Limb (tissue), 2 donors: ENCODE measurements at regions not wholly inside any gene's neighbourhood (a gene's known extent, or its start where the extent isn't known, plus 50 kb on each side); places are given as distances from the start of the nearest gene placed in this dataset.

Experiments
- DNase-seq, 2 donors: peaks; one replicate each; pipeline ENCODE4 v3.0.0-alpha.2; 2016; ENCODE audit errors: extremely low spot score in 2 of 2

DNA sequence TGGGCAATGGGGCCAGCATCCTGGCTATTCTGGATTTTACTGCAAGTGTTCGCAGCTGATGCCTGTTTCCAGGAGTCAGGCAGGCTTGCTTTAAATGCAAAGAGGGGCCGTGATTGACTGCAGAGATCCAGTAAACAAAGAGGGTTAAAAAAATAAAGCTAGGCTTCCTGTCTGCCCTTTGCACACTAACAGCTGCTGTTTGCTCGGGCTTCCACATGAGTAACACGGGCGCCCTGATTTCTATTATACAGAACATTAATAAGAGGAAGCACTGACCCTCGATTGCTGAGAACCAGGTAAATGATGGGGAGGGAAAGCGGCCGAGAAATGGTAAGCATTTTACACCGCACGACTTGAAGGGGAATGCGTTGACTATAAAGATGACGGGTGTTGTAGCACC is 254.2 kb upstream of the ZNF507 start:
- DNase-seq = no peak

- DNase-seq = no peak
Measured at GRCh38 chr19:32097011-32097410, 248.4 kb upstream of the ZNF507 start.

- DNase-seq = no peak
Measured at GRCh38 chr19:32097620-32098019, 247.8 kb upstream of the ZNF507 start.

DNA sequence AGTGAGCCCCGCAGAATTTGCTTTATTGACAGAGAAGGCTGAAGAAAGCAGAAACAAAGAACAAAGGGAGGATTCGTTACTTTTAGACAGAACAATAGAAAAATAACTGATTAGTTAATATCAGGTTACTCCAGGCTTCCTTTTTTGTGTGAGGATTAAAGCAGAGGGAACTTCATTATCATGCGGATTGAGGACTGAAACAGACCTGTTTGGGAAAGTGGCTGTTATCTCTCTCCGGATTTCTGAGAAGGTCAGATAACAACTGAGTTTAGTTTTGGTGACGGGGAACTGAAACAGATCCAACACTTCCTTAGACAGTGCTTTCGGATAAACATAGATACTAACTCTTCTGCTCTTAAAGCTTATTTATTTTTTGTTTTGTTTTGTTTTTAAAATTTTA is 246.4 kb upstream of the ZNF507 start:
- no peak for DNase-seq

- DNase-seq = no peak
Measured at GRCh38 chr19:32101206-32101605, 244.2 kb upstream of the ZNF507 start.

GRCh38 chr19:32103541-32103940 is 241.9 kb upstream of the ZNF507 start:
- DNase-seq = no peak

- DNase-seq = peak; percentile 33 to 57
Measured at GRCh38 chr19:32104153-32104849, 241.1 kb upstream of the ZNF507 start.

DNA sequence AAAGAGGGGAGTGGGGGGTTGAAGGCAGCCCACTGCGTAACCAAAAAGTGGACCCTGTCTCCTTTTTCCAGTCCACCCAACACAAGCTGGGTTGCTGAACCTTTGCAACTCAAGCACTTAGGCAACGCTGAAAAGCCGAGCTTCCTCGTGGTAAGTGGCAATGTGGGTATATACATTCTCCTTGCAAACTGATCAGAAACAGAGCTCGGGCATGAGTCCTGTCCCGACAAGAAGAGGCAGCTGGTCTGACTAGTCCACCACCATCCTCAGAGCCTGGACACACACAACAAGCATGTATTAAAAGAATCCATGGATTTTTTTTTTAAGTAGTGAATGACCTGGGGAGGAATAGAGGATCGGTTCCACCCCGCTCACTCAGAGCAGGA is 240.6 kb upstream of the ZNF507 start:
- no peak for DNase-seq

GRCh38 chr19:32105527-32106310 is 239.7 kb upstream of the ZNF507 start:
- peak in 1 of 2 donors; percentile 34 for DNase-seq

DNA sequence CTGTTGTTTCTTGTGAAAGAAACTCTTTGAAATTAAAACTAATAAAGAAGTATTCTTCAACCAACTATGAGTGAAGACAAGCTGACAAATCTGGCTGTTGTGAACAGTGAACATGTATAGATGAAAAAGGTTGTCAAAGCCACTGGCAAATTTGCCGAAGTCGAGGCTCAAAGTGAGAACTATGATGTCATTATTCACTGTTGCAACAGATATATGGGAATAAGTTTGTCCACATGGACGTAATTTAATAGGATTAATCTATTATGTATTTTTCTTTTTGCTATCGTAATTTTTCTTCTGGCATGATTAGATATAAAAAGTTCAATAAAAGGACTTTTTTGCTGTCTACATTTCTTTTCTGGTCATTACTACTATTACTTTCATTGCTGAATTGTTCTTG is 223.2 kb upstream of the ZNF507 start:
- no peak for DNase-seq

DNA sequence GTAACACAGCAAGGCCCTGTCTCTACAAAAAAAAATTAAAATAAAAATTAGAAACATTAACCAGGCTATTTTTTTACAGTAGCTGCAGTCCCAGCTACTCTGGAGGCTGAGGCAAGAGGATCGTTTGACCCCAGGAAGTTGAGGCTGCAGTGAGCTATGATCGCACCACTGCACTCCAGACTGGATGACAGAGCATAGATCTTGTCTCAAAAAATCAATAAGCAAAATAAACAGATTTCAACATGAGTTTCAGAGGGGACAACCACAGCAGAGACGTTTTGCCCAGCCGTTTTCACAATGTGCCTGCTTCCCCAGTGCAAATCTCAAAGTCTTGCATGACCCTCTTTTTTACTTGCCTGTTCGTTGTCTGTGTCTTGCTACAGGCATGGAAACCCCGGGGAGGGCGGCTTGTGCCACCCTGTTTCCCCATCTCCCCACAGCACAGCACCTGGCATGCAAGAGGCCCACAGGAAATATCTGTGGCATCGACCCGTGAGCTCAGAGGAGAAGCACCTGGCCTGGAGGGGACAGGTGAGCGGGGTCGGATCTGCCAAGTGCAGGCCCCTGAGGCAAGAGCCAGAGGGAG is 222.0 kb upstream of the ZNF507 start:
- no peak for DNase-seq

GRCh38 chr19:32124585-32124984 is 220.8 kb upstream of the ZNF507 start:
- no peak for DNase-seq

DNA sequence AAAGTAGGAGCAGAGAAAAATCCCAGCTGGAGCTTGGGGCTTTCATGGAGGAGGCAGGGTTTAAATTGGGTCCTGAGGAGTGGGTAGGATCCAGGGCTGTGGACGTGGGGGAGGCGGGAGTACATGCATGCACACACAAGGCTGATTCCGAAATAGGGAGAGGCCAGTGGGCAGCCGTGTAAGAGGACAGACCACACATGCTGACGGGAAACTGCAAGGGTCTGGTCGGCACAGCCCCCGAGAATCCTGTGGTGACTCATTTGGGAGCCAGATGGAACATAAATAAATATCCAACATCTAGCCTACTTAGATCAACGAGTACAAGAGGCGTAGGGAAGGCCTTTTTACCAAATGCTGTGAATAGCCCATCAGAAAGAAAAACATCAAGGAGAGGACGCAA is 216.3 kb upstream of the ZNF507 start:
- DNase-seq = peak in 1 of 2 donors; percentile 43

DNA sequence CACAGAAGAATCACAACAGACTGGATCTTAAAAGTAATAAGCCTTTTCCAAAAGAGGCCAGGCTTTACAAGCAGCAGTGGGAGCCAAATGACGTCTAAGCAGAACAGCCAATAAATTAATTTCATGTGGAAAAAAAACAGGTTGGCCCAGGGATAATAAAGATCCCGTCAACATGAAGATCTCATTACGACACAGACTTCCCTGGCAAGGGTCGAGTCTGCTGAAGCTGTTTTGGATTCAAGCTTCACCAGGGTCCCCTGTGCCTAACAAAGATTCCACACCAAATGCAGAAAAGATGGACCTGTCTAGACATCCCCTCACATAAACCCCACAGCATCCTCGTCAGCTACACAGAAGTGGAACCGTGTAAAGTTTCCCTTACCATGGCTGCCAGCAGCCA is 215.1 kb upstream of the ZNF507 start:
- peak; percentile 62 to 81 for DNase-seq

DNA sequence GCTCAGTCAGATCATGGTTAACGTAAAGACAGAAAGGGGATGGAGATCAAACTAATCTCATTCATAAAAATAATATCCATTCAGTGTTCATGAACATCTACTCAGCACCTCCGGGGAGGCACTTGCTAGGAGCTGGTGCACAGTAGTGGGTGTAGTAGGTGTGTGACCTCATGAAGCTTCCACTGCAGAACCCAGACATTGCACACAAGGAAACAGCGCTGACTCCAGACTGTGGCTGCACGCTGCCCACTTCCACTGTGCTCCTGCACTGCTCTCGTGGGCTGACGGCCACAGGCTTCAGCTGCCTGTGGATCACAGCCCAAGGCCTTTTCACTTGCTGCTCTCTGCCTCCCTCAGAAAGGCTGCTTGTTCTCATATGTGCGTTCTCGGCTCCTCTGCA is 214.4 kb upstream of the ZNF507 start:
- no peak for DNase-seq

DNA sequence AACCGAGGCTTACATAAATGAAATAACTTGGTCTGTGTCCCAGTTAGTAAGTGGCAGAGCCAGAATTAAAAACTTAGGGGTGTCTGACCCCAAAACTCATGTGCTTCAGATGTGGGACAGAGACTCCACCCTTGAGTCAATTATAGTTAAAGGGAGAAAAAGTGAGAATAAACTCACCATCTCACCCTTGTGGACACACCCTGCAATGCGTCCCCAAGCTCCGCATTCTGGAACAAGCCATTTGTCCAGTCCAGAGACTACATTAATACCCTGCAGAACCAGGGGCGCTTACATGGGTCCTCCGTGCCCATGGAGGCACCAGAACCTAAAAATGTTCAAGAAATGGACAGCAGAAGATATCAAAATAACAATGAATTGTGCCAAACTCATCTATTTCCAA is 207.0 kb upstream of the ZNF507 start:
- DNase-seq = no peak

GRCh38 chr19:32141840-32142511 is 203.4 kb upstream of the ZNF507 start:
- no peak for DNase-seq

DNA sequence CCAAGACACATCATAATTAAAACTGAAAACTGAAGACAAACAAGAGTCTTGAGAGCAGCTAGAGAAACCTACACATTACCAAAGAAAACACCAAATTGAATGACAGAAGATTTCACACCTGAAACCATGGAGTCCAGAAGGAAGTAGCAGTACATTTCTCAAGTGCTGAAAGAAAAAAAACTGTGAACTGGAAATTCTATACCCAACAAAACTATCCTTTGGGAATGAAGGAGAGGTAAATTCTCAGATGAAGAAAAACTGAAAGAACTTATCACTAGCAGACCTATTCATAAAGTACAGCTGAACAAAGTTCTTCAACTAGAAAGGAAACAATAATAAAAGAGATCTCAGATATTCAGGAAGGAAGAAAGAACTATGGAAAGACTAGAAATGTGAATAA is 198.7 kb upstream of the ZNF507 start:
- DNase-seq = no peak

DNA sequence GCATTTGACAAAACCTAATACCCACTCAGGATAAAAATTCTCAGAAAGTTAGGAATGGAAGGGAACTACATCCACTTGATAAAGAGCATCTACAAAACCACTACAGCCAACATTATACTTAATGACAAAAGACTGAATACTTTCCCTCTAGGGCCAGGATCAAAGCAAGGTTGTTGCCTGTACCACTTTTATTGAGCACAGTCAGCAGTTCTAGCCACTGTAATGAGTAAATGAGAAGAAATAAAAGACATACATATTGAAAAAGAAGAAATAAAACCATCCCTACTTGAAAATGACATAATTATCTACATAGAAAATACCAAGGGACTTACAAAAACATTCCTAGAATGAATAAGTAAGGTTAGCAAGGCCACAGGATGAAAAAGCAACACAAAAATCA is 194.8 kb upstream of the ZNF507 start:
- no peak for DNase-seq

DNA sequence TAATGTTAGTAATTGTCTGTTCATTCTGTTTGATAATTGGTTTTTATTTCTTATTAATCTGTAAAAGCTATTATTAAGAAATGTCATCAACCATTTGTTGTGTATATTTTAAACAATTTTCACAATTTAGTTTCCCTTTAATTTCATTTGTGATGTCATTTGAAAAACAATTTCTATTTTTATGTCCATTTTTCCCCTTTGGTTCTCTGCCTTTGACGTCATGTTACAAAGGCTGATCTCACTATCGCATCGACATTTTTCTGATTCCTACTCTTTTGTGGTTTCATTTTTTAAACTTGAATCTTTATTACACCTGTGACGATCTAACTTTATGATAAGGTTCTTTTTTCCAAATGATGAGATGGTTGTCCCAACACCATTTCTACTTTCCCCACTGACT is 191.0 kb upstream of the ZNF507 start:
- no peak for DNase-seq

DNA sequence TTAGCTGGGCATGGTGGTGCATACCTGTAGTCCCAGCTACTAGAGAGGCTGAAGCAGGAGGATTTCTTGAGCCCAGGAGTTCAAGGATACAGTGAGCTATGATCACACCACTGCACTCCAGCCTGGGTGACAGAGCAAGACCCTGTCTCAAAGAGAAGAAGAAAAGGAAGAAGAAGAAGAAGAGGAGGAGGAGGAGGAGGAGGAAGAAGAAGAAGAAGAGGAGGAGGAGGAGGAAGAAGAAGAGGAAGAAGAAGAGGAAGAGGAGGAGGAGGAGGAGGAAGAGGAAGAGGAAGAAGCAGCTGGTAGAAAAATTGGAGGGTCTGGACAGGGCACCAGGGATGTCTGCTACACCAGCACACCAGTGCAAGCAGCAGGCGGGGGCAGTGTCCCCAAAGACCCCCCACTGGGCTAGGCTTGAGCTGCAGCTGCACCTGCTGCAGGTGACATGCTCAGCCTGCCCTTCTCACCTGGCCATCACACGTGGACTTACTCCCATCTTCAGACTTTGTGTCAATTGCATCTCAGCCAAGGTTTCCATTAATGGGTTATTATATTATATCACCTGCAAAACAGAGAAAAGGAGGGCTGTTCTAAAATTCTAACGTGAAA is 180.9 kb upstream of the ZNF507 start:
- DNase-seq = no peak

GRCh38 chr19:32165141-32165540 is 180.3 kb upstream of the ZNF507 start:
- no peak for DNase-seq
